Progenitor cell of endocrine pancreas (in vitro differentiated cells): ENCODE measurements at regions not wholly inside any gene's neighbourhood (a gene's known extent, or its start where the extent isn't known, plus 50 kb on each side); places are given as distances from the start of the nearest gene placed in this dataset.
A peak's percentile ranks its signal among the peaks of the same experiment; 100 is the strongest.
"Not testable (repeated sequence)": the region's sequence is repeated elsewhere in the genome, so short reads cannot be mapped to it uniquely, and the experiment has no call there.

ENCODE experiments used
- DNase-seq: peaks from one replicate; pipeline ENCODE4 v3.0.0; 2021; ENCODE audit warnings: low spot score; ENCODE audit not compliant: unreplicated experiment
- H3K27ac Mint-ChIP-seq: 2 replicates; pipeline ENCODE4 v1.8.0; 2021; ENCODE audit warnings: mild to moderate bottlenecking, moderate library complexity, mixed read lengths
- H3K27me3 Mint-ChIP-seq: 2 replicates; pipeline ENCODE4 v1.8.0; 2021; ENCODE audit warnings: mixed read lengths
- H3K36me3 Mint-ChIP-seq: 2 replicates; pipeline ENCODE4 v1.8.0; 2022; ENCODE audit warnings: mixed read lengths; ENCODE audit not compliant: insufficient read depth
- H3K4me1 Mint-ChIP-seq: 2 replicates; pipeline ENCODE4 v1.8.0; 2021; ENCODE audit warnings: low read depth, mixed read lengths
- H3K4me3 Mint-ChIP-seq: 2 replicates; pipeline ENCODE4 v1.8.0; 2021; ENCODE audit warnings: low read depth, mild to moderate bottlenecking, moderate library complexity, mixed read lengths
- H3K9me3 Mint-ChIP-seq: 2 replicates; pipeline ENCODE4 v1.8.0; 2021; ENCODE audit warnings: low read depth, mixed read lengths
- TF ChIP-seq, protein P1 (sequence below): fragments of 200-600 bp; sonication (generic); IDR thresholded peaks from one replicate; pipeline ENCODE4 v1.5.0; 2021; ENCODE audit warnings: antibody characterized with exemption, mild to moderate bottlenecking; ENCODE audit not compliant: unreplicated experiment

DNA sequence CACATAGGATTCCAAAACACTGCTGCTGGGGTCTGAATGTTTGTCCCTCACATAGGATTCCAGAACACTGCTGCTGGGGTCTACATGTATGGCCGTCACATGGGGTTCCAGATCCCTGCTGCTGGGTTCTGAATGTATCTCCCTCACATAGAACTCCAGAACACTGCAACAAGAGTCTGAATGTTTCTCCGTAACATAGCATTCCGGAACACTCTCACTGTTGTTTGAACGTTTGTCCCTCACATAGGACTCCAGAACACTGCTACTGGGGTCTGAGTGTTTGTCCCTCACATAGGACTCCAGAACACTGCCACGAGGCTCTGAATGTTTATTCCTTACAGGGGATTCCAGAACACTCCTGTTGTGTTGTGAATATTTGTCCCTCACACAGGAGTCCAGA lies 216.8 kb downstream of the FOXD4L6 start:
- Mint-ChIP-seq H3K36me3 (peaks cover 9% of the 10 kb centered on the region), H3K4me3 (no peak overlapping the region), H3K9me3 (peaks cover 78% of the 10 kb centered on the region), H3K4me1 (no peaks in the 10 kb centered on the region), H3K27ac (no peak overlapping the region), H3K27me3 (no peaks in the 10 kb centered on the region)
- TF ChIP-seq, protein P1, sequence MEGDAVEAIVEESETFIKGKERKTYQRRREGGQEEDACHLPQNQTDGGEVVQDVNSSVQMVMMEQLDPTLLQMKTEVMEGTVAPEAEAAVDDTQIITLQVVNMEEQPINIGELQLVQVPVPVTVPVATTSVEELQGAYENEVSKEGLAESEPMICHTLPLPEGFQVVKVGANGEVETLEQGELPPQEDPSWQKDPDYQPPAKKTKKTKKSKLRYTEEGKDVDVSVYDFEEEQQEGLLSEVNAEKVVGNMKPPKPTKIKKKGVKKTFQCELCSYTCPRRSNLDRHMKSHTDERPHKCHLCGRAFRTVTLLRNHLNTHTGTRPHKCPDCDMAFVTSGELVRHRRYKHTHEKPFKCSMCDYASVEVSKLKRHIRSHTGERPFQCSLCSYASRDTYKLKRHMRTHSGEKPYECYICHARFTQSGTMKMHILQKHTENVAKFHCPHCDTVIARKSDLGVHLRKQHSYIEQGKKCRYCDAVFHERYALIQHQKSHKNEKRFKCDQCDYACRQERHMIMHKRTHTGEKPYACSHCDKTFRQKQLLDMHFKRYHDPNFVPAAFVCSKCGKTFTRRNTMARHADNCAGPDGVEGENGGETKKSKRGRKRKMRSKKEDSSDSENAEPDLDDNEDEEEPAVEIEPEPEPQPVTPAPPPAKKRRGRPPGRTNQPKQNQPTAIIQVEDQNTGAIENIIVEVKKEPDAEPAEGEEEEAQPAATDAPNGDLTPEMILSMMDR, result no peak
- DNase-seq, result no peak

GRCh38 chr9:40910995-40911394 lies 217.5 kb downstream of the FOXD4L6 start:
- not testable (repeated sequence) for H3K4me1 Mint-ChIP-seq, H3K27me3 Mint-ChIP-seq, DNase-seq, H3K36me3 Mint-ChIP-seq, H3K27ac Mint-ChIP-seq, H3K4me3 Mint-ChIP-seq
- peaks cover 82% of the 10 kb centered on the region for H3K9me3 Mint-ChIP-seq

DNA sequence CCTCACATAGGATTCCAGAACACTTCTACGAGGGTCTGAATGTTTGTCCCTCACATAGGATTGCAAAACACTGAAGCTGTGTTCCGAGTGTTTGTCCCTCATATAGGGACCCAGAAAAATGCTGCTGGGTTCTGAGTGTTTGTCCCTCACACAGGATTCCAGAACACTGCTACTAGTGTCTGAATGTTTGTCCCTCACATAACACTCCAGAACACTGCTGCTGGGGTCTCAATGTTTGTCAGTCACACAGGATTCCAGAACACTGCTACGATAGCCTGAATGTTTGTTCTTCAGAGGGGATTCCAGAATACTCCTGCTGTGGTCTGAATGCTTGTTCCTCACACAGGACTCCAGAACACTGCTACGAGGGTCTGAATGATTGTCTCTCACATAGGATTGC lies 218.7 kb downstream of the FOXD4L6 start:
- Mint-ChIP-seq H3K27me3 (no peaks in the 10 kb centered on the region), H3K4me1 (no peaks in the 10 kb centered on the region), H3K4me3 (no peak overlapping the region), H3K27ac (no peak overlapping the region), H3K36me3 (peaks cover 7% of the 10 kb centered on the region), H3K9me3 (peaks cover 81% of the 10 kb centered on the region)
- TF ChIP-seq, protein P1, result no peak
- no peak for DNase-seq

- not testable (repeated sequence) for H3K27me3 Mint-ChIP-seq, H3K4me1 Mint-ChIP-seq, H3K36me3 Mint-ChIP-seq, DNase-seq, H3K4me3 Mint-ChIP-seq, H3K27ac Mint-ChIP-seq
- peaks cover 81% of the 10 kb centered on the region for H3K9me3 Mint-ChIP-seq
Observed at GRCh38 chr9:40909111-40909510, 219.4 kb downstream of the FOXD4L6 start.

- Mint-ChIP-seq H3K27ac (no peak overlapping the region), H3K36me3 (peaks cover 13% of the 10 kb centered on the region)
Observed at GRCh38 chr9:40907657-40908624, 220.5 kb downstream of the FOXD4L6 start.

GRCh38 chr9:40906879-40907278 lies 221.6 kb downstream of the FOXD4L6 start:
- Mint-ChIP-seq H3K36me3 (peaks cover 17% of the 10 kb centered on the region), H3K9me3 (peaks cover 78% of the 10 kb centered on the region)
- not testable (repeated sequence) for H3K27ac Mint-ChIP-seq, H3K4me3 Mint-ChIP-seq, H3K27me3 Mint-ChIP-seq, DNase-seq, H3K4me1 Mint-ChIP-seq

More at GRCh38 chr9:40907657-40908624, 220.5 kb downstream of the FOXD4L6 start:
- H3K27me3 Mint-ChIP-seq, result no peaks in the 10 kb centered on the region
- no peak overlapping the region for H3K4me3 Mint-ChIP-seq
- H3K4me1 Mint-ChIP-seq, result no peaks in the 10 kb centered on the region
- TF ChIP-seq, protein P1, result no peak
- no peak for DNase-seq
- H3K9me3 Mint-ChIP-seq, result peaks cover 78% of the 10 kb centered on the region

DNA sequence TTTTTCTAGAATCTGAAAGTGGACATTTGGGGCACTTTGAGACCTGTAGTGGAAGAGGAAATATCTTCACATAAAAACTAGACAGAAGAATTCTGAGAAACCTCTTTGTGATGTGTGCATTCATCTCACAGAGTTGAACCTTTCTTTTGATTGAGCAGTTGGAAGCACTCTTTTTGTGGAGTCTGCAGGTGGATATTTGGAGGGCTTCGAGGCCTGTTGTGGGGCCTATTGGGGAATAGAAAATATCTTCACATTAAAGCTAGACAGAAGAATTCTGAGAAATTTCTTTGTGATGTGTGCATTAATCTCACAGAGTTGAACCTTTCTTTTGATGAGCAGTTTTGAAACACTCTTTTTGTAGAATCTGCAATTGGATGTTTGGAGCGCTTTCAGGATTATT lies 236.2 kb downstream of the FOXD4L6 start:
- H3K4me1 Mint-ChIP-seq, H3K27ac Mint-ChIP-seq, DNase-seq, H3K4me3 Mint-ChIP-seq, H3K27me3 Mint-ChIP-seq: not testable (repeated sequence)
- H3K36me3 Mint-ChIP-seq, result peaks cover 36% of the 10 kb centered on the region
- H3K9me3 Mint-ChIP-seq, result peaks cover 88% of the 10 kb centered on the region

DNA sequence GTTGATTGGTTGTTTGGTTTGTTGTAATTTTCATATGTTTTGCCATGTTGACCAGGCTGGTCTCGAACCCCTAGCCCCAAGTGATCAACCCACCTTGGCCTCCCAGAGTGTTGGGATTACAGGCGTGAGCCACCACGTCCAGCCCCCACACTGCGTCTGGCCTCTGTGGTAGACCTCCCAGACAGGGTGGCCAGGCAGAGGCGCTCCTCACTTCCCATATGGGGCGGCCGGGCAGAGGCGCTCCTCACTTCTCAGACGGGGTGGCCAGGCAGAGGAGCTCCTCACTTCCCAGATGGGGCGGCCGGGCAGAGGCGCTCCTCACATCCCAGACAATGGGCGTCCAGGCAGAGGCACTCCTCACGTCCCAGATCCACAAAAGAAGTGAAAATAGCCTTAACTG lies 242.6 kb downstream of the FOXD4L6 start:
- not testable (repeated sequence) for H3K4me1 Mint-ChIP-seq, H3K27ac Mint-ChIP-seq, H3K27me3 Mint-ChIP-seq, H3K4me3 Mint-ChIP-seq, DNase-seq
- H3K9me3 Mint-ChIP-seq, result peaks cover 71% of the 10 kb centered on the region
- peaks cover 19% of the 10 kb centered on the region for H3K36me3 Mint-ChIP-seq

DNA sequence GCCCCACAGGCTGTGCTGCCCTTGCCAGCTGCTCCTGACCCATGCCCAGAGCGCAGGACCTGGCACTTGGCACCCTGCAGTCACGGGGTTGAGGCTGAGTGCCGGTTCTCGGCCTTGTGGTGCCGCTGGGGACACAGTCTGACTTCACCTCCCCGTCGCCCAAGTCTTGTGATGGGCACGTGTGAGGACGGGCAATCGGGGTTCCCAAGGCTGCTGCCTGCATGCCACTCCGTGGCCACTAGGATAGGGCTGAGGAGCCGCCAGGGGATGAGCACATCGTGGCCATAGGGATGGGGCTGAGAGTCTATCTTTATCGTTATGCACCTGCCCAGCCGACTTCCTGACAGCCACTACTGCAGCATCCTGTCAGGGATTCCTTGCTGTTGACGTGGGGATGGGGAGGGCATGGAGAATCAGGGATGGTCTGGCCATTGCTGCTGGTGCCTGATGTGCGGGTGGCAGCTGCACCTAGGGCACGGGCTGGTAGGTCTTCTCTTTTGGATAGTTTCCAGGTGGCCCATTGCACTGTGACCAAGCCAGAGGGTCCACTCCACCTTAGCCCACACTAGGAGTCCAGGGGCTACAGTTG lies 243.5 kb downstream of the FOXD4L6 start:
- H3K4me1 Mint-ChIP-seq, DNase-seq, H3K27me3 Mint-ChIP-seq, H3K4me3 Mint-ChIP-seq: not testable (repeated sequence)
- peaks cover 18% of the 10 kb centered on the region for H3K36me3 Mint-ChIP-seq
- H3K27ac Mint-ChIP-seq, result peak overlapping the region; percentile 29
- peaks cover 71% of the 10 kb centered on the region for H3K9me3 Mint-ChIP-seq
